Type B pancreatic cell (in vitro differentiated cells): ENCODE measurements at regions not wholly inside any gene's neighbourhood (a gene's known extent, or its start where the extent isn't known, plus 50 kb on each side); places are given as distances from the start of the nearest gene placed in this dataset.
A peak's percentile ranks its signal among the peaks of the same experiment; 100 is the strongest.

Experiments used
- DNase-seq: peaks from one replicate; pipeline ENCODE4 v3.0.0; 2021; ENCODE audit warnings: mixed read lengths; ENCODE audit not compliant: unreplicated experiment; ENCODE audit errors: extremely low spot score
- H3K27ac Mint-ChIP-seq: 2 replicates; pipeline ENCODE4 v1.8.0; 2021; ENCODE audit warnings: mild to moderate bottlenecking, mixed read lengths
- H3K27me3 Mint-ChIP-seq: 2 replicates; pipeline ENCODE4 v1.8.0; 2021; ENCODE audit warnings: mixed read lengths
- H3K36me3 Mint-ChIP-seq: 2 replicates; pipeline ENCODE4 v1.8.0; 2021; ENCODE audit warnings: mixed read lengths
- H3K4me1 Mint-ChIP-seq: one replicate; pipeline ENCODE4 v1.8.0; 2021; ENCODE audit warnings: mixed read lengths; ENCODE audit not compliant: unreplicated experiment
- H3K4me3 Mint-ChIP-seq: 2 replicates; pipeline ENCODE4 v1.8.0; 2021; ENCODE audit warnings: mild to moderate bottlenecking, mixed read lengths
- H3K9me3 Mint-ChIP-seq: 2 replicates; pipeline ENCODE4 v1.8.0; 2021; ENCODE audit warnings: mixed read lengths
- CTCF ChIP-seq: fragments of 200-600 bp; sonication (generic); conservative IDR thresholded peaks from 2 replicates; pipeline ENCODE4 v1.5.0; 2021; ENCODE audit warnings: antibody characterized with exemption, mild to moderate bottlenecking

- Mint-ChIP-seq H3K36me3 (peaks cover 3% of the 10 kb centered on the region), H3K4me1 (peaks cover 24% of the 10 kb centered on the region), H3K9me3 (no peaks in the 10 kb centered on the region), H3K27me3 (peaks cover 5% of the 10 kb centered on the region), H3K27ac (no peak overlapping the region), H3K4me3 (no peak overlapping the region)
- no peak for TF ChIP-seq CTCF
- no peak for DNase-seq
Measured at GRCh38 chr20:59424976-59425375, 124.6 kb downstream of the EDN3 start.

GRCh38 chr20:59425572-59425971 is 125.2 kb downstream of the EDN3 start:
- Mint-ChIP-seq H3K4me3 (no peak overlapping the region), H3K36me3 (peaks cover 3% of the 10 kb centered on the region), H3K27ac (no peak overlapping the region), H3K4me1 (peaks cover 24% of the 10 kb centered on the region), H3K27me3 (peaks cover 5% of the 10 kb centered on the region), H3K9me3 (no peaks in the 10 kb centered on the region)
- no peak for TF ChIP-seq CTCF
- no peak for DNase-seq

GRCh38 chr20:59428006-59428405 is 127.6 kb downstream of the EDN3 start:
- DNase-seq, result no peak
- TF ChIP-seq CTCF, result no peak
- peaks cover 5% of the 10 kb centered on the region for H3K27me3 Mint-ChIP-seq
- peaks cover 3% of the 10 kb centered on the region for H3K36me3 Mint-ChIP-seq
- no peaks in the 10 kb centered on the region for H3K9me3 Mint-ChIP-seq
- no peak overlapping the region for H3K27ac Mint-ChIP-seq
- H3K4me3 Mint-ChIP-seq, result no peak overlapping the region
- peaks cover 12% of the 10 kb centered on the region for H3K4me1 Mint-ChIP-seq

- peaks cover 3% of the 10 kb centered on the region for H3K36me3 Mint-ChIP-seq
- H3K9me3 Mint-ChIP-seq, result no peaks in the 10 kb centered on the region
- no peak overlapping the region for H3K27ac Mint-ChIP-seq
- no peak overlapping the region for H3K4me3 Mint-ChIP-seq
- H3K4me1 Mint-ChIP-seq, result peaks cover 10% of the 10 kb centered on the region
- no peak for DNase-seq
- peak; percentile 56 for TF ChIP-seq CTCF
- peaks cover 5% of the 10 kb centered on the region for H3K27me3 Mint-ChIP-seq
Measured at GRCh38 chr20:59428441-59429205, 128.2 kb downstream of the EDN3 start.

- Mint-ChIP-seq H3K27ac (no peak overlapping the region), H3K9me3 (no peaks in the 10 kb centered on the region), H3K4me3 (no peak overlapping the region), H3K27me3 (peaks cover 5% of the 10 kb centered on the region), H3K4me1 (peaks cover 10% of the 10 kb centered on the region), H3K36me3 (peaks cover 3% of the 10 kb centered on the region)
- DNase-seq, result no peak
- no peak for TF ChIP-seq CTCF
Measured at GRCh38 chr20:59429396-59429795, 129.0 kb downstream of the EDN3 start.
